EH (cell line): ENCODE measurements at regions not wholly inside any gene's neighbourhood (a gene's known extent, or its start where the extent isn't known, plus 50 kb on each side); places are given as distances from the start of the nearest gene placed in this dataset.
"Not testable (repeated sequence)": the region's sequence is repeated elsewhere in the genome, so short reads cannot be mapped to it uniquely, and the experiment has no call there.

ENCODE experiments used
- DNase-seq: peaks from one replicate; pipeline ENCODE4 v3.0.0-alpha.2; 2015; ENCODE audit warnings: low read depth

- no peak for DNase-seq
These were observed 508.4 kb downstream of the ZEB2 start for GRCh38 chr2:144011553-144011952.

- DNase-seq, result no peak
These were observed 508.8 kb downstream of the ZEB2 start for GRCh38 chr2:144011098-144011497.

- no peak for DNase-seq
These were observed 509.7 kb downstream of the ZEB2 start for GRCh38 chr2:144010096-144010836.

GRCh38 chr2:144006139-144006538, 513.8 kb downstream of the ZEB2 start:
- DNase-seq, result no peak

- DNase-seq, result no peak
These were observed 515.2 kb downstream of the ZEB2 start for GRCh38 chr2:144004742-144005141.

GRCh38 chr2:144003460-144004075, 516.4 kb downstream of the ZEB2 start:
- DNase-seq, result no peak

- no peak for DNase-seq
These were observed 522.9 kb downstream of the ZEB2 start for GRCh38 chr2:143996974-143997373.

- DNase-seq, result peak; percentile 58
These were observed 525.0 kb downstream of the ZEB2 start for GRCh38 chr2:143994961-143995360.

GRCh38 chr2:143991596-143991995, 528.3 kb downstream of the ZEB2 start:
- DNase-seq, result not testable (repeated sequence)

- no peak for DNase-seq
These were observed 531.8 kb downstream of the ZEB2 start for GRCh38 chr2:143988082-143988481.

- no peak for DNase-seq
These were observed 538.5 kb downstream of the ZEB2 start for GRCh38 chr2:143981428-143981827.

GRCh38 chr2:143977356-143977755, 542.6 kb downstream of the ZEB2 start:
- no peak for DNase-seq

- DNase-seq, result no peak
These were observed 544.7 kb downstream of the ZEB2 start for GRCh38 chr2:143975216-143975615.

GRCh38 chr2:143974262-143974661, 545.7 kb downstream of the ZEB2 start:
- peak; percentile 65 for DNase-seq

- DNase-seq, result no peak
These were observed 551.1 kb downstream of the ZEB2 start for GRCh38 chr2:143968860-143969259.

GRCh38 chr2:143968360-143968759, 551.6 kb downstream of the ZEB2 start:
- DNase-seq, result no peak

- no peak for DNase-seq
These were observed 554.3 kb downstream of the ZEB2 start for GRCh38 chr2:143965493-143966164.

- DNase-seq, result no peak
These were observed 555.0 kb downstream of the ZEB2 start for GRCh38 chr2:143964891-143965290.

GRCh38 chr2:143960177-143960576, 559.7 kb downstream of the ZEB2 start:
- no peak for DNase-seq

- no peak for DNase-seq
These were observed 562.6 kb downstream of the ZEB2 start for GRCh38 chr2:143957321-143957720.

GRCh38 chr2:143955401-143956065, 564.4 kb downstream of the ZEB2 start:
- peak; percentile 86 for DNase-seq

GRCh38 chr2:143954844-143955243, 565.1 kb downstream of the ZEB2 start:
- DNase-seq, result no peak

- DNase-seq, result peak; percentile 43
These were observed 565.7 kb downstream of the ZEB2 start for GRCh38 chr2:143954186-143954585.
